H9 (cell line): ENCODE measurements at regions not wholly inside any gene's neighbourhood (a gene's known extent, or its start where the extent isn't known, plus 50 kb on each side); places are given as distances from the start of the nearest gene placed in this dataset.

Experiments used
- DNase-seq: peaks from one replicate; pipeline ENCODE4 v3.0.0-alpha.2; 2017
- H2AFZ ChIP-seq: one replicate; pipeline ENCODE4 v1.6.1; 2013; ENCODE audit warnings: mild to moderate bottlenecking, low read length, control low read depth, moderate library complexity
- H2AK5ac ChIP-seq: 2 replicates; pipeline ENCODE4 v1.6.1; 2013; ENCODE audit warnings: low read length, control low read depth, mixed read lengths; ENCODE audit not compliant: insufficient read length
- H2BK120ac ChIP-seq: one replicate; pipeline ENCODE4 v1.6.1; 2013; ENCODE audit warnings: low read depth, mild to moderate bottlenecking, low read length, control low read depth, inconsistent platforms; ENCODE audit not compliant: poor library complexity, severe bottlenecking
- H2BK12ac ChIP-seq: 2 replicates; pipeline ENCODE4 v1.6.1; 2013; ENCODE audit warnings: low read length, control low read depth, mixed read lengths, low read depth; ENCODE audit not compliant: insufficient read length
- H2BK15ac ChIP-seq: 2 replicates; pipeline ENCODE4 v1.6.1; 2013; ENCODE audit warnings: low read depth, low read length, control low read depth
- H2BK20ac ChIP-seq: one replicate; pipeline ENCODE4 v1.6.1; 2013; ENCODE audit warnings: low read depth, mild to moderate bottlenecking, low read length, control low read depth, inconsistent platforms; ENCODE audit not compliant: poor library complexity, severe bottlenecking
- H2BK5ac ChIP-seq: 2 replicates; pipeline ENCODE4 v1.6.1; 2013; ENCODE audit warnings: low read length, control low read depth, mixed read lengths; ENCODE audit not compliant: insufficient read length
- H3K14ac ChIP-seq: 2 replicates; pipeline ENCODE4 v1.6.1; 2013; ENCODE audit warnings: low read length, control low read depth; ENCODE audit not compliant: insufficient read depth
- H3K18ac ChIP-seq: 2 replicates; pipeline ENCODE4 v1.6.1; 2013; ENCODE audit warnings: low read depth, mild to moderate bottlenecking, mixed read lengths, low read length, control low read depth; ENCODE audit not compliant: insufficient read length
- H3K23ac ChIP-seq: 2 replicates; pipeline ENCODE4 v1.6.1; 2013; ENCODE audit warnings: low read length, control low read depth, mixed read lengths, low read depth; ENCODE audit not compliant: insufficient read length
- H3K23me2 ChIP-seq: 2 replicates; pipeline ENCODE4 v1.6.1; 2013; ENCODE audit warnings: low read depth, mild to moderate bottlenecking, mixed read lengths, low read length, control low read depth; ENCODE audit not compliant: insufficient read length, poor library complexity, severe bottlenecking
- H3K27ac ChIP-seq: 2 replicates; pipeline ENCODE4 v1.5.1; 2013; ENCODE audit warnings: low read length, control low read depth, mixed read lengths, low read depth; ENCODE audit not compliant: insufficient read length
- H3K27me3 ChIP-seq: 2 replicates; pipeline ENCODE4 v1.6.1; 2013; ENCODE audit warnings: low read length, control low read depth, inconsistent platforms; ENCODE audit not compliant: insufficient read depth
- H3K4ac ChIP-seq: 2 replicates; pipeline ENCODE4 v1.6.1; 2013; ENCODE audit warnings: low read depth, mild to moderate bottlenecking, control low read depth, inconsistent platforms, low read length, moderate library complexity
- H3K4me1 ChIP-seq: 2 replicates; pipeline ENCODE4 v1.6.1; 2013; ENCODE audit warnings: low read length, control low read depth, inconsistent platforms; ENCODE audit not compliant: insufficient read depth
- H3K4me2 ChIP-seq: 2 replicates; pipeline ENCODE4 v1.6.1; 2013; ENCODE audit warnings: low read length, control low read depth, mixed read lengths; ENCODE audit not compliant: insufficient read length, insufficient read depth
- H3K56ac ChIP-seq: 2 replicates; pipeline ENCODE4 v1.6.1; 2013; ENCODE audit warnings: low read depth, mild to moderate bottlenecking, mixed read lengths, low read length, control low read depth; ENCODE audit not compliant: insufficient read length
- H3K79me1 ChIP-seq: 2 replicates; pipeline ENCODE4 v1.6.1; 2013; ENCODE audit warnings: low read depth, mild to moderate bottlenecking, moderate library complexity, low read length, control low read depth, inconsistent platforms; ENCODE audit not compliant: insufficient read depth, poor library complexity, severe bottlenecking
- H3K79me2 ChIP-seq: 2 replicates; pipeline ENCODE4 v1.6.1; 2013; ENCODE audit warnings: low read length, control low read depth, inconsistent platforms; ENCODE audit not compliant: insufficient read depth
- H3K9ac ChIP-seq: 2 replicates; pipeline ENCODE4 v1.6.1; 2013; ENCODE audit warnings: low read length, control low read depth, mixed read lengths; ENCODE audit not compliant: insufficient read length; ENCODE audit errors: extremely low read depth
- H3K9me3 ChIP-seq: one replicate; pipeline ENCODE4 v1.6.1; 2013; ENCODE audit warnings: low read depth, low read length, inconsistent platforms; ENCODE audit not compliant: control insufficient read depth
- H3T11ph ChIP-seq: one replicate; pipeline ENCODE4 v1.6.1; 2013; ENCODE audit warnings: mild to moderate bottlenecking, low read length, control low read depth, inconsistent platforms
- H4K20me1 ChIP-seq: one replicate; pipeline ENCODE4 v1.6.1; 2013; ENCODE audit not compliant: control insufficient read depth, insufficient read length, insufficient read depth
- H4K5ac ChIP-seq: 2 replicates; pipeline ENCODE4 v1.6.1; 2013; ENCODE audit warnings: low read depth, mild to moderate bottlenecking, mixed read lengths, low read length, control low read depth; ENCODE audit not compliant: insufficient read length
- H4K8ac ChIP-seq: replicated peaks from 2 replicates; pipeline ENCODE4 v1.6.1; 2013; ENCODE audit warnings: low read length, control low read depth, mixed read lengths, low read depth; ENCODE audit not compliant: insufficient read length
- H4K91ac ChIP-seq: 2 replicates; pipeline ENCODE4 v1.6.1; 2013; ENCODE audit warnings: low read depth, mild to moderate bottlenecking, moderate library complexity, mixed read lengths, low read length, control low read depth; ENCODE audit not compliant: insufficient read length
- H3K27ac Mint-ChIP-seq, 3 experiments: 2 replicates in 2 of 3; 3 replicates in 1 of 3; pipeline ENCODE4 v1.8.0; 2020 to 2021; ENCODE audit warnings: mixed read lengths in 3 of 3, mild to moderate bottlenecking in 1 of 3, moderate library complexity in 1 of 3
- H3K27me3 Mint-ChIP-seq: 2 replicates; pipeline ENCODE4 v1.8.0; 2021; ENCODE audit warnings: low read depth, mild to moderate bottlenecking, moderate library complexity, mixed read lengths
- H3K36me3 Mint-ChIP-seq, 3 experiments: 2 replicates in 2 of 3; 3 replicates in 1 of 3; pipeline ENCODE4 v1.8.0; 2020 to 2021; ENCODE audit warnings: low read depth in 3 of 3, mixed read lengths in 3 of 3; ENCODE audit not compliant: insufficient read depth in 1 of 3
- H3K4me1 Mint-ChIP-seq, 2 experiments: 2 replicates each; pipeline ENCODE4 v1.8.0; 2020; ENCODE audit warnings: mixed read lengths in 2 of 2
- H3K4me3 Mint-ChIP-seq, 2 experiments: 2 replicates in 1 of 2; 3 replicates in 1 of 2; pipeline ENCODE4 v1.8.0; 2020 to 2021; ENCODE audit warnings: mild to moderate bottlenecking in 2 of 2, mixed read lengths in 2 of 2, moderate library complexity in 1 of 2
- H3K9me3 Mint-ChIP-seq, 2 experiments: 2 replicates in 1 of 2; 3 replicates in 1 of 2; pipeline ENCODE4 v1.8.0; 2020; ENCODE audit warnings: mild to moderate bottlenecking in 2 of 2, mixed read lengths in 2 of 2, moderate library complexity in 1 of 2
- WGBS: extraction: QIAGEN DNeasy Blood & Tissue Kit; methylation state at CpG from one replicate; pipeline ENCODE4 v1.1.7; 2013; ENCODE audit warnings: missing lambda C conversion rate, low lambda C conversion rate, mixed read lengths; ENCODE audit not compliant: insufficient read length; ENCODE audit errors: extremely low coverage; 5-methylcytosine and 5-hydroxymethylcytosine counted together
- TF ChIP-seq, protein P1 (sequence below): fragments of 200-600 bp; sonication (generic); conservative IDR thresholded peaks from 3 replicates; pipeline ENCODE4 v1.8.0; 2021; ENCODE audit warnings: antibody characterized with exemption, mild to moderate bottlenecking

DNA sequence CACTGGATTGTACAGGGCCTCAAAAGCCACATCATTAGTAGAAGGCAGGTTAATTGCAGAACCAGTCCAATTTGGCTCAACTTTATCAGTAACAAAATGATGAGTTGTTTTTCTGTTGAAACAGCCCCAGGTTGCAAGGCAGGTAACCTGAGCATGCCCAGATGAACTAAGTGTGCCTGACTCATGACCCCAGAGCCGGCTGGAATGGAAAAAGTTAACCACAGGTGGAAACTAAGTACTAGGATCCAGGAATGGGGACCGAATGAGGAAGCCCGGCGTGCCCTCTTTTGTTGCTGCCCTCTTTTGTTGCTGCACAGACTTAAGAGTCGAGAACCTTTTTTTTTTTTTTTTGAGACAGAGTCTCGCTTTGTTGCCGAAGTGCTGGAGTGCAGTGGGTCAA is 79.5 kb upstream of the YWHAQ start:
- TF ChIP-seq, protein P1, sequence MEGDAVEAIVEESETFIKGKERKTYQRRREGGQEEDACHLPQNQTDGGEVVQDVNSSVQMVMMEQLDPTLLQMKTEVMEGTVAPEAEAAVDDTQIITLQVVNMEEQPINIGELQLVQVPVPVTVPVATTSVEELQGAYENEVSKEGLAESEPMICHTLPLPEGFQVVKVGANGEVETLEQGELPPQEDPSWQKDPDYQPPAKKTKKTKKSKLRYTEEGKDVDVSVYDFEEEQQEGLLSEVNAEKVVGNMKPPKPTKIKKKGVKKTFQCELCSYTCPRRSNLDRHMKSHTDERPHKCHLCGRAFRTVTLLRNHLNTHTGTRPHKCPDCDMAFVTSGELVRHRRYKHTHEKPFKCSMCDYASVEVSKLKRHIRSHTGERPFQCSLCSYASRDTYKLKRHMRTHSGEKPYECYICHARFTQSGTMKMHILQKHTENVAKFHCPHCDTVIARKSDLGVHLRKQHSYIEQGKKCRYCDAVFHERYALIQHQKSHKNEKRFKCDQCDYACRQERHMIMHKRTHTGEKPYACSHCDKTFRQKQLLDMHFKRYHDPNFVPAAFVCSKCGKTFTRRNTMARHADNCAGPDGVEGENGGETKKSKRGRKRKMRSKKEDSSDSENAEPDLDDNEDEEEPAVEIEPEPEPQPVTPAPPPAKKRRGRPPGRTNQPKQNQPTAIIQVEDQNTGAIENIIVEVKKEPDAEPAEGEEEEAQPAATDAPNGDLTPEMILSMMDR = no peak
- H2BK20ac ChIP-seq = no peak overlapping the region
- no peak overlapping the region for H3K56ac ChIP-seq
- peaks cover 4% of the 10 kb centered on the region in 2 experiments; a peak in 2 of 5 replicates for H3K9me3 Mint-ChIP-seq
- no peaks in the 10 kb centered on the region for H3K79me1 ChIP-seq
- no peaks in the 10 kb centered on the region; the same call in 1 of the 2 replicates for H3K4me1 ChIP-seq
- H3K4me1 Mint-ChIP-seq = peaks cover 6 to 13% of the 10 kb centered on the region in 2 experiments
- no peaks in the 10 kb centered on the region for H3K79me2 ChIP-seq
- no peaks in the 10 kb centered on the region for H4K20me1 ChIP-seq
- no peak overlapping the region for H3K9ac ChIP-seq
- H4K91ac ChIP-seq = no peak overlapping the region
- no peaks in the 10 kb centered on the region; the same call in 1 of the 2 replicates for H3K27me3 Mint-ChIP-seq
- H2BK120ac ChIP-seq = no peak overlapping the region
- no peak overlapping the region for H2AFZ ChIP-seq
- WGBS = no CpG with 5 or more reads among the region's 7 CpGs
- H3K23ac ChIP-seq = no peak overlapping the region
- no peak overlapping the region for H3K27ac Mint-ChIP-seq
- no peak overlapping the region for H3T11ph ChIP-seq
- no peak overlapping the region for H3K4ac ChIP-seq
- no peaks in the 10 kb centered on the region for H3K23me2 ChIP-seq
- H3K4me3 Mint-ChIP-seq = no peak overlapping the region
- H2BK15ac ChIP-seq = no peak overlapping the region
- H4K8ac ChIP-seq = no peak overlapping the region
- no peaks in the 10 kb centered on the region for H3K9me3 ChIP-seq
- H2AK5ac ChIP-seq = no peak overlapping the region
- H3K27me3 ChIP-seq = no peaks in the 10 kb centered on the region
- H3K36me3 Mint-ChIP-seq = peaks cover 0 to 5% (median 2%) of the 10 kb centered on the region in 3 experiments; a peak in 1 of 7 replicates
- H3K18ac ChIP-seq = no peak overlapping the region
- H3K27ac ChIP-seq = no peak overlapping the region
- no peak overlapping the region for H4K5ac ChIP-seq
- no peak overlapping the region for H2BK12ac ChIP-seq
- H3K4me2 ChIP-seq = no peak overlapping the region
- H2BK5ac ChIP-seq = no peak overlapping the region
- no peak for DNase-seq
- H3K14ac ChIP-seq = no peak overlapping the region
